GM12878 (cell line): ENCODE measurements at regions not wholly inside any gene's neighbourhood (a gene's known extent, or its start where the extent isn't known, plus 50 kb on each side); places are given as distances from the start of the nearest gene placed in this dataset.

Experiments
- ATAC-seq: fragments of 200-7000 bp; cut with Tn5 transposase; 3 replicates; pipeline ENCODE4 v1.9.1; 2020; ENCODE audit warnings: mild to moderate bottlenecking, moderate library complexity
- BruUV-seq: library from RNA; stranded (reverse); fragments of 400-500 nt; replicated peaks from 2 replicates; lab custom pipeline; 2021; lab: Mats Ljungman, UMichigan
- CTCF ChIA-PET: fragments of 300-600 bp; sonication (Branson Sonifier 250); formaldehyde crosslinking; extraction: SDS; loops from one replicate; lab custom pipeline; 2021; ENCODE audit warnings: inconsistent platforms; lab: Yijun Ruan, JAX
- POLR2A ChIA-PET: fragments of 350-600 bp; formaldehyde crosslinking; extraction: SDS; loops from one replicate; lab custom pipeline; 2021; ENCODE audit warnings: inconsistent platforms; lab: Charles Lee
- RAD21 ChIA-PET: fragments of 300-600 bp; sonication (Branson Sonifier 250); formaldehyde crosslinking; loops from one replicate; lab custom pipeline; 2023; ENCODE audit warnings: antibody characterized with exemption; ENCODE audit not compliant: unreplicated experiment; lab: Charles Lee
- SMC1A ChIA-PET: fragments of 300-600 bp; sonication (Branson Sonifier 250); formaldehyde crosslinking; loops from one replicate; lab custom pipeline; 2023; ENCODE audit not compliant: unreplicated experiment, uncharacterized antibody; lab: Charles Lee
- DNase-seq: peaks from one replicate; pipeline ENCODE4 v3.0.0-alpha.2; 2011; ENCODE audit warnings: low read depth, low spot score
- FAIRE-seq: peaks from 3 replicates; lab custom pipeline; 2011; peaks lifted over from hg19 to GRCh38; lab: Jason Lieb, UNC
- H2AFZ ChIP-seq: 2 replicates; pipeline ENCODE4 v1.6.0; 2011; ENCODE audit warnings: low read depth, low read length, control low read depth; ENCODE audit not compliant: control insufficient read depth
- H3K27ac ChIP-seq: 2 replicates; pipeline ENCODE4 v1.5.1; 2011; ENCODE audit warnings: control low read depth; ENCODE audit not compliant: control insufficient read depth, insufficient read depth
- H3K27me3 ChIP-seq, 2 experiments: replicated peaks in 1 of 2; 2 replicates each; pipeline versions ENCODE4 v1.6.0 to v1.6.1; 2011; ENCODE audit warnings: low read length in 1 of 2; ENCODE audit not compliant: control insufficient read depth in 2 of 2, insufficient read depth in 2 of 2
- H3K36me3 ChIP-seq, 2 experiments: 2 replicates each; pipeline ENCODE4 v1.5.1; 2011; ENCODE audit warnings: low read length in 1 of 2; ENCODE audit not compliant: control insufficient read depth in 2 of 2, insufficient read depth in 2 of 2
- H3K4me1 ChIP-seq: 2 replicates; pipeline ENCODE4 v1.6.1; 2011; ENCODE audit warnings: mild to moderate bottlenecking, low read length, moderate library complexity, mixed read lengths; ENCODE audit not compliant: control insufficient read depth, insufficient read depth
- H3K4me2 ChIP-seq: 2 replicates; pipeline ENCODE4 v1.6.0; 2011; ENCODE audit warnings: control low read depth; ENCODE audit not compliant: control insufficient read depth, insufficient read depth
- H3K4me3 ChIP-seq: fragments of 200-600 bp; sonication (generic); 2 replicates; pipeline ENCODE4 v1.5.1; 2016
- H3K79me2 ChIP-seq: 2 replicates; pipeline ENCODE4 v1.6.0; 2011; ENCODE audit warnings: low read length; ENCODE audit not compliant: control insufficient read depth, insufficient read depth
- H3K9ac ChIP-seq: 2 replicates; pipeline ENCODE4 v1.8.0; 2011; ENCODE audit warnings: low read length, control low read depth, mixed read lengths; ENCODE audit not compliant: control insufficient read depth, insufficient read depth
- H3K9me3 ChIP-seq: replicated peaks from 3 replicates; pipeline ENCODE4 v1.5.1; 2011; ENCODE audit warnings: mild to moderate bottlenecking, low read length; ENCODE audit not compliant: control insufficient read depth, insufficient read depth
- H4K20me1 ChIP-seq: 2 replicates; pipeline ENCODE4 v1.6.0; 2011; ENCODE audit not compliant: control insufficient read depth, insufficient read depth
- CBFB ChIP-seq: IDR thresholded peaks from 2 replicates; pipeline ENCODE4 v1.6.1; 2016; ENCODE audit warnings: antibody characterized with exemption, low read depth
- FOXK2 ChIP-seq: fragments of 450-650 bp; IDR thresholded peaks from 2 replicates; pipeline ENCODE4 v1.6.1; 2017; ENCODE audit warnings: mild to moderate bottlenecking, moderate library complexity
- MEF2B ChIP-seq: fragments of 450-650 bp; IDR thresholded peaks from 2 replicates; pipeline ENCODE4 v1.6.1; 2018; ENCODE audit warnings: mild to moderate bottlenecking, moderate library complexity; ENCODE audit not compliant: partially characterized antibody, poor library complexity, severe bottlenecking
- TCF7 ChIP-seq: IDR thresholded peaks from 2 replicates; pipeline ENCODE4 v1.6.1; 2014; ENCODE audit warnings: antibody characterized with exemption, borderline replicate concordance
- WGBS: methylation state at CpG from one replicate; pipeline ENCODE4 v1.1.6; 2016; ENCODE audit warnings: low lambda C conversion rate; ENCODE audit not compliant: insufficient replicate concordance, insufficient coverage; ENCODE audit errors: missing lambda C conversion rate; 5-methylcytosine and 5-hydroxymethylcytosine counted together
- in situ Hi-C: fragments of 300-500 bp; cut with MboI; formaldehyde crosslinking; loops from 9 replicates; pipeline ENCODE4 v1.14.3; 2018; ENCODE audit warnings: mixed read lengths
- intact Hi-C: fragments of 100-400 bp; cut with micrococcal nuclease; formaldehyde crosslinking; loops from one replicate; pipeline ENCODE4 v1.14.2; 2022; ENCODE audit not compliant: unreplicated experiment
- TF ChIP-seq, protein P1 (sequence below): IDR thresholded peaks from 2 replicates; pipeline ENCODE4 v1.6.1; 2012; ENCODE audit warnings: low read length, inconsistent platforms
- TF ChIP-seq, protein P2 (sequence below): IDR thresholded peaks from 2 replicates; pipeline ENCODE4 v1.6.1; 2011; ENCODE audit warnings: borderline replicate concordance, low read depth, mild to moderate bottlenecking, moderate library complexity, low read length; ENCODE audit not compliant: insufficient read depth, poor library complexity, severe bottlenecking
- TF ChIP-seq, protein P3 (sequence below): fragments of 450-650 bp; IDR thresholded peaks from 2 replicates; pipeline ENCODE4 v1.6.1; 2017; ENCODE audit warnings: mild to moderate bottlenecking

DNA sequence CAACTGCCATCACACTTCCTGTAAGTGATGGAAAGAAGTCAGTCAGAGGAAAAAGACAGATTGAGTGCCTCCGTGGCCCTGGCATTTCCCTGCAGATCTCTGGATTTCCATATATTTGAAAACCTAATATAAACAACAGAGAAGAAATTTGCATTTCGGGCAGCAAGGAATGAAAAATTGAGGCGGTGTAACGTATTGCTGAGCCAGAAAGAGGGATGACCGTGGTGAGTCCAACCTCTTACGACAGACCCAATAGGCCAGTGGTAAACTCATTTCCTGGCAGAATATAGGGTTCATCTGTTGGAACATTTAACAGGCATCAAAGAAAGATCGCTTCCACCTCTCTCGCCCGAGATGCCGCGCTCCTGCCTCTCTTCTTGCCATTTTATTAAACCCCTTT, 336.5 kb downstream of the MIAT start:
- Histone ChIP-seq H3K27ac (no peak overlapping the region), H3K4me3 (no peak overlapping the region), H3K9me3 (no peaks in the 10 kb centered on the region), H2AFZ (no peak overlapping the region), H3K36me3 (no peaks in the 10 kb centered on the region), H3K27me3 (no peaks in the 10 kb centered on the region), H3K79me2 (no peaks in the 10 kb centered on the region), H4K20me1 (no peaks in the 10 kb centered on the region), H3K4me2 (no peak overlapping the region), H3K9ac (no peak overlapping the region), H3K4me1 (peaks cover 6% of the 10 kb centered on the region; the same call in 1 of the 2 replicates)
- FAIRE-seq: no peak
- WGBS: 57% methylated on average over 11 of the region's 11 CpGs
- ChIA-PET CTCF (no interaction called here), POLR2A (no interaction called here), RAD21 (no interaction called here), SMC1A (no interaction called here)
- no peak for ATAC-seq
- in situ Hi-C loops (no loop called here), intact Hi-C loops (loop anchor here (2.0 kb wide), 1 partner anchor 45 kb away; no protein-coding TSS in a partner anchor)
- BruUV-seq: no TSS peak
- TF ChIP-seq FOXK2: no peak
- no peak for TF ChIP-seq CBFB
- TF ChIP-seq, protein P1, sequence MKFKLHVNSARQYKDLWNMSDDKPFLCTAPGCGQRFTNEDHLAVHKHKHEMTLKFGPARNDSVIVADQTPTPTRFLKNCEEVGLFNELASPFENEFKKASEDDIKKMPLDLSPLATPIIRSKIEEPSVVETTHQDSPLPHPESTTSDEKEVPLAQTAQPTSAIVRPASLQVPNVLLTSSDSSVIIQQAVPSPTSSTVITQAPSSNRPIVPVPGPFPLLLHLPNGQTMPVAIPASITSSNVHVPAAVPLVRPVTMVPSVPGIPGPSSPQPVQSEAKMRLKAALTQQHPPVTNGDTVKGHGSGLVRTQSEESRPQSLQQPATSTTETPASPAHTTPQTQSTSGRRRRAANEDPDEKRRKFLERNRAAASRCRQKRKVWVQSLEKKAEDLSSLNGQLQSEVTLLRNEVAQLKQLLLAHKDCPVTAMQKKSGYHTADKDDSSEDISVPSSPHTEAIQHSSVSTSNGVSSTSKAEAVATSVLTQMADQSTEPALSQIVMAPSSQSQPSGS: no peak
- no peak for TF ChIP-seq TCF7
- no peak for TF ChIP-seq MEF2B
- TF ChIP-seq, protein P2, sequence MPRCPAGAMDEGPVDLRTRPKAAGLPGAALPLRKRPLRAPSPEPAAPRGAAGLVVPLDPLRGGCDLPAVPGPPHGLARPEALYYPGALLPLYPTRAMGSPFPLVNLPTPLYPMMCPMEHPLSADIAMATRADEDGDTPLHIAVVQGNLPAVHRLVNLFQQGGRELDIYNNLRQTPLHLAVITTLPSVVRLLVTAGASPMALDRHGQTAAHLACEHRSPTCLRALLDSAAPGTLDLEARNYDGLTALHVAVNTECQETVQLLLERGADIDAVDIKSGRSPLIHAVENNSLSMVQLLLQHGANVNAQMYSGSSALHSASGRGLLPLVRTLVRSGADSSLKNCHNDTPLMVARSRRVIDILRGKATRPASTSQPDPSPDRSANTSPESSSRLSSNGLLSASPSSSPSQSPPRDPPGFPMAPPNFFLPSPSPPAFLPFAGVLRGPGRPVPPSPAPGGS: no peak
- TF ChIP-seq, protein P3, sequence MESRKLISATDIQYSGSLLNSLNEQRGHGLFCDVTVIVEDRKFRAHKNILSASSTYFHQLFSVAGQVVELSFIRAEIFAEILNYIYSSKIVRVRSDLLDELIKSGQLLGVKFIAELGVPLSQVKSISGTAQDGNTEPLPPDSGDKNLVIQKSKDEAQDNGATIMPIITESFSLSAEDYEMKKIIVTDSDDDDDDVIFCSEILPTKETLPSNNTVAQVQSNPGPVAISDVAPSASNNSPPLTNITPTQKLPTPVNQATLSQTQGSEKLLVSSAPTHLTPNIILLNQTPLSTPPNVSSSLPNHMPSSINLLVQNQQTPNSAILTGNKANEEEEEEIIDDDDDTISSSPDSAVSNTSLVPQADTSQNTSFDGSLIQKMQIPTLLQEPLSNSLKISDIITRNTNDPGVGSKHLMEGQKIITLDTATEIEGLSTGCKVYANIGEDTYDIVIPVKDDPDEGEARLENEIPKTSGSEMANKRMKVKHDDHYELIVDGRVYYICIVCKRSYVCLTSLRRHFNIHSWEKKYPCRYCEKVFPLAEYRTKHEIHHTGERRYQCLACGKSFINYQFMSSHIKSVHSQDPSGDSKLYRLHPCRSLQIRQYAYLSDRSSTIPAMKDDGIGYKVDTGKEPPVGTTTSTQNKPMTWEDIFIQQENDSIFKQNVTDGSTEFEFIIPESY: no peak
- no peak for DNase-seq
